Activated B cell treated with CpG ODN at 0.5 μM for 24 hours (primary cell): ENCODE measurements at regions not wholly inside any gene's neighbourhood (a gene's known extent, or its start where the extent isn't known, plus 50 kb on each side); places are given as distances from the start of the nearest gene placed in this dataset.

Experiments used
- ATAC-seq: fragments of 200-7000 bp; cut with Tn5 transposase; one replicate; pipeline ENCODE4 v1.10.0; 2021; ENCODE audit warnings: low read depth, mild to moderate bottlenecking, moderate library complexity
- CTCF ChIA-PET: fragments of 350-600 bp; sonication (Branson Sonifier 250); formaldehyde crosslinking; loops from one replicate; lab custom pipeline; 2021; ENCODE audit warnings: antibody characterized with exemption; lab: Charles Lee
- POLR2A ChIA-PET: fragments of 350-600 bp; sonication (Branson Sonifier 250); formaldehyde crosslinking; loops from one replicate; lab custom pipeline; 2021; ENCODE audit warnings: antibody characterized with exemption; lab: Charles Lee
- DNase-seq: peaks from one replicate; pipeline ENCODE4 v3.0.0; 2022
- H3K27ac Mint-ChIP-seq: one replicate; pipeline ENCODE4 v1.8.0; 2020; ENCODE audit warnings: mixed read lengths
- H3K27me3 Mint-ChIP-seq: one replicate; pipeline ENCODE4 v1.8.0; 2021; ENCODE audit warnings: mixed read lengths
- H3K36me3 Mint-ChIP-seq: one replicate; pipeline ENCODE4 v1.8.0; 2021; ENCODE audit warnings: low read depth, mixed read lengths
- H3K4me1 Mint-ChIP-seq: one replicate; pipeline ENCODE4 v1.8.0; 2021; ENCODE audit warnings: mixed read lengths
- H3K4me3 Mint-ChIP-seq: one replicate; pipeline ENCODE4 v1.8.0; 2020; ENCODE audit warnings: mild to moderate bottlenecking, mixed read lengths
- H3K9me3 Mint-ChIP-seq: one replicate; pipeline ENCODE4 v1.8.0; 2020; ENCODE audit warnings: mixed read lengths
- intact Hi-C: fragments of 100-400 bp; cut with micrococcal nuclease; formaldehyde crosslinking; loops from one replicate; pipeline ENCODE4 v1.15.1; 2024
- TF ChIP-seq, protein P1 (sequence below): fragments of 200-600 bp; IDR thresholded peaks from one replicate; pipeline ENCODE4 v1.8.0; 2022; ENCODE audit warnings: antibody characterized with exemption, mild to moderate bottlenecking

DNA sequence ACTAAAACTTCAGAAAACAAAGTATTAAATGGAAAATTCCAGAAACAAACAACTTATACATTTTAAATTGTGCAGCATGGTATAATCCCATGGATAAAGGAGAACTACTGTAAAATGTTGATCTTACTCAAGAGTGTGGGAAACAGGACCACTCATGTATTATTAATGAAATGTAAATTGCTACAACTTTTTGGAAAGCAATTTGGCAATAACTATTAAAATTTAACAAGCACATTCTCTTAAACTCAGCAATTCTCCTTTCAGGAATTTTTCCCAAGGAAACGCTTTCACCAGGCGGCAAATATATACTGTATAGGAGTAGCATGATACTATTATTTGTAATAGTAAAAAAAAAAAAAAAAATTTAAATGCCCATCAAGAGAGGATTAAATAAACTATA lies 284.5 kb upstream of the AMIGO2 start:
- POLR2A ChIA-PET = interaction anchor here (0.9 to 2.1 kb wide), 3 partner anchors 16 to 33 kb away, joined by 3 to 5 read pairs (median 4); no protein-coding TSS in a partner anchor

DNA sequence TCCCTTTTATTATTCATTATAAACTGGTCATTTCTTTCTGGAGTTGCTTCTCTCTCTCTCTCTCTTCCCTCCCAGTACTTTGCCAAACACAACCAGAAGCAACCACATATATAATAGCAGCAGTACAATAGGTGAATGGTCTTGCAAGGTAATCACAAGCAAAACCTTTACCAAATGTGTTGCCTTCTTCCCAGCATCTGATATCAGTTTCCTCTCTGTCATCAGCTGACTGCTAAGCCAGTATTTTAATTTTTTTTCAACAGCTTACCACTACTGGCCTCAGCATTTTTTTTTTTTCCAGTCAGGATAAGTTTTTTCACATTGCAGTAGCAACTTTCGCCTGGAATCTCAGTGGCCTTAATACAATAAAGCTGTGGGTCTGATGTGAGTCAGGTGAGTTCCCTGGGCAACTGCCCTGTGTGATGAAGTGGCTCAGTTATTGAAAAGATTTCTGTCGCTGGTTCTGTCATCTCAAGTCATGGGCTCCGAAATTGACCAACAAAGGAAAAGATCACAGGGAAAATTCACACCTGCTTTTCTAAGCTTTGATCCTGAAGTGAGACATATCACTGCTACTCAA lies 282.5 kb upstream of the AMIGO2 start:
- peaks cover 56% of the 10 kb centered on the region for H3K4me1 Mint-ChIP-seq
- intact Hi-C loops = no loop called here
- CTCF ChIA-PET = interaction anchor here (1.1 to 4.3 kb wide), 3 partner anchors 22 to 35 kb away, joined by 3 to 36 read pairs (median 8); no protein-coding TSS in a partner anchor
- no peak for ATAC-seq
- peaks cover 6% of the 10 kb centered on the region for H3K9me3 Mint-ChIP-seq
- peak overlapping the region; percentile 94 for H3K27ac Mint-ChIP-seq
- DNase-seq = no peak
- no peaks in the 10 kb centered on the region for H3K27me3 Mint-ChIP-seq
- peaks cover 22% of the 10 kb centered on the region for H3K36me3 Mint-ChIP-seq
- POLR2A ChIA-PET = interaction anchor here (1.0 to 4.0 kb wide), 5 partner anchors 9 to 284 kb away, joined by 3 to 61 read pairs (median 33); no protein-coding TSS in a partner anchor
- TF ChIP-seq, protein P1, sequence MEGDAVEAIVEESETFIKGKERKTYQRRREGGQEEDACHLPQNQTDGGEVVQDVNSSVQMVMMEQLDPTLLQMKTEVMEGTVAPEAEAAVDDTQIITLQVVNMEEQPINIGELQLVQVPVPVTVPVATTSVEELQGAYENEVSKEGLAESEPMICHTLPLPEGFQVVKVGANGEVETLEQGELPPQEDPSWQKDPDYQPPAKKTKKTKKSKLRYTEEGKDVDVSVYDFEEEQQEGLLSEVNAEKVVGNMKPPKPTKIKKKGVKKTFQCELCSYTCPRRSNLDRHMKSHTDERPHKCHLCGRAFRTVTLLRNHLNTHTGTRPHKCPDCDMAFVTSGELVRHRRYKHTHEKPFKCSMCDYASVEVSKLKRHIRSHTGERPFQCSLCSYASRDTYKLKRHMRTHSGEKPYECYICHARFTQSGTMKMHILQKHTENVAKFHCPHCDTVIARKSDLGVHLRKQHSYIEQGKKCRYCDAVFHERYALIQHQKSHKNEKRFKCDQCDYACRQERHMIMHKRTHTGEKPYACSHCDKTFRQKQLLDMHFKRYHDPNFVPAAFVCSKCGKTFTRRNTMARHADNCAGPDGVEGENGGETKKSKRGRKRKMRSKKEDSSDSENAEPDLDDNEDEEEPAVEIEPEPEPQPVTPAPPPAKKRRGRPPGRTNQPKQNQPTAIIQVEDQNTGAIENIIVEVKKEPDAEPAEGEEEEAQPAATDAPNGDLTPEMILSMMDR = no peak
- peak overlapping the region; percentile 26 for H3K4me3 Mint-ChIP-seq

More for the DNA sequence above, 284.5 kb upstream of the AMIGO2 start:
- DNase-seq (no peak), ATAC-seq (no peak)
- Mint-ChIP-seq H3K4me1 (peaks cover 44% of the 10 kb centered on the region), H3K27ac (no peak overlapping the region), H3K9me3 (peaks cover 1% of the 10 kb centered on the region), H3K36me3 (peaks cover 10% of the 10 kb centered on the region), H3K4me3 (no peak overlapping the region), H3K27me3 (no peaks in the 10 kb centered on the region)
- intact Hi-C loops = no loop called here
- TF ChIP-seq, protein P1 = no peak
- CTCF ChIA-PET = interaction anchor here (0.8 to 1.5 kb wide), 2 partner anchors 18 to 33 kb away, joined by 3 to 4 read pairs; no protein-coding TSS in a partner anchor

DNA sequence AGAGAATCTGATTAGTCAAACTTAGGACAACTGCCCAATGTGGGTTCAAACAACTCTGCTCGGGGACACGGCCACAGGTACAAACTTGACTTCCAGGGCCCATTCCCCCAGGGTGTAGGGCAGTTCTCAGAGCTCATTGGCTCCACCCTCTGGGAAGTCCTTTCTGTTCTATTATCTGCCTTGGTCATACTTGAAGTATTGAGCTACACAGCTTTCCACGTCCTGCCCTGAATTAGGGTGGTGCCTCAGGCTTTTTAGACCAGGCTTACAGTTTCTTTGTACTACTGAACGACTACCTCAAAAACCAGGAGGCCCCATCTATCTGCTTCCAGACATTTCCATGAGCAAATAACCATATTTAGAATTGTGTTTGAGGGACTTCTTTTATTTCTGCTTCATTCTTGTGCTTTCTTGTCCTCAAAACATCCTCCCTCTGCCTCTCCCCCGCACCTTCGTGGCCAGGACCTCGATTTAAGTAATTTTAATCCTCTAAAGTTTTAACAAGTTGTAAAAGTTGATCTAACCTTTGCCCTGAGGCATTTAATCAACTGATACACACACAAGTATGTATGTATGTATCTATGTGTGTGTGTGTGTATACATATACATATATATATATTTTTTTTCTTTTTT lies 281.7 kb upstream of the AMIGO2 start:
- TF ChIP-seq, protein P1 = no peak
- Mint-ChIP-seq H3K4me1 (peaks cover 63% of the 10 kb centered on the region), H3K36me3 (peaks cover 27% of the 10 kb centered on the region), H3K9me3 (peaks cover 6% of the 10 kb centered on the region), H3K27me3 (no peaks in the 10 kb centered on the region), H3K27ac (peak overlapping the region; percentile 94), H3K4me3 (peak overlapping the region; percentile 74)
- POLR2A ChIA-PET = interaction anchor here (0.7 to 4.0 kb wide), 15 partner anchors 9 to 329 kb away, joined by 3 to 61 read pairs (median 7); partner anchors contain the start of genes AMIGO2 and PCED1B
- intact Hi-C loops = loop anchor here (1.0 to 2.0 kb wide), 3 partner anchors 21 to 54 kb away; no protein-coding TSS in a partner anchor
- CTCF ChIA-PET = interaction anchor here (0.6 to 4.3 kb wide), 8 partner anchors 29 to 329 kb away, joined by 3 to 36 read pairs (median 6); partner anchors contain the start of genes AMIGO2 and PCED1B
- ATAC-seq = peak; percentile 68
- no peak for DNase-seq

DNA sequence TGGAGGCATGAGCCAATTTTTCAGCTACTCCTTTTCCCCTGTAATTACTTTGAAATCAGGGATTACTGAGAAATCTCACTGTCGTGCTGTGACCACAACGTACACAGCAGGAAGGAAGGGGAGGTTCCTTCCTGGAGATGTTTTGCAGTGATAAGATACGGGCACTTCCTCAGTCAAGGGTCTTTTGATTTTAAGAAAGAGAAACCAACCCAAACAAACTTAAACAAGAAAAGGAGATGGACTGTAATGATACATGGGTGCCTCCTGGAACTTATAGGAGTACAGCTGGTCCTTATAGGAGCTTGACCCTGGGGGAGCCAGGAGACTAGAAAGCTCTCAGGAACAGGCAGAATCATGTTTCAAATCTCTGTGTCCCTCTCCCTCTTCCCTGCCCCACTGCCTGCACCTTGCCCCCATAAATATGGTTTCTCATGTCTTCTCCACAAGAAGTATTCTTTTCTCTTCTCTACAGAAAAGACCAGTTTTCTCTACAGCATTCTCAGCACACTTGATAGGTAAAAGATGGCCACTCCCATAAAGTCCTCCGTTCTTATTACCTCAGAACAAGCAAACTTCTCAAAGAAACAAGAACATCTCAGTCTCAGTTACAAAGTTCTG lies 281.1 kb upstream of the AMIGO2 start:
- peaks cover 6% of the 10 kb centered on the region for H3K9me3 Mint-ChIP-seq

More for the DNA sequence above, 281.1 kb upstream of the AMIGO2 start:
- H3K27me3 Mint-ChIP-seq = no peaks in the 10 kb centered on the region
- ChIA-PET POLR2A (interaction anchor here (0.7 to 4.0 kb wide), 16 partner anchors 24 to 328 kb away, joined by 3 to 61 read pairs (median 7); partner anchors contain the start of genes AMIGO2 and PCED1B), CTCF (interaction anchor here (1.0 to 4.3 kb wide), 6 partner anchors 30 to 329 kb away, joined by 4 to 36 read pairs (median 8); partner anchors contain the start of genes AMIGO2 and PCED1B)
- H3K4me1 Mint-ChIP-seq = peaks cover 70% of the 10 kb centered on the region
- ATAC-seq (peak; percentile 15), DNase-seq (no peak)
- TF ChIP-seq, protein P1 = no peak
- intact Hi-C loops = loop anchor here (1.0 to 2.0 kb wide), 5 partner anchors 22 to 345 kb away; partner anchors contain the start of gene RPAP3
- peak overlapping the region; percentile 74 for H3K4me3 Mint-ChIP-seq
- H3K36me3 Mint-ChIP-seq = peaks cover 32% of the 10 kb centered on the region
- peak overlapping the region; percentile 94 for H3K27ac Mint-ChIP-seq
